SK-N-DZ (cell line): ENCODE measurements at regions not wholly inside any gene's neighbourhood (a gene's known extent, or its start where the extent isn't known, plus 50 kb on each side); places are given as distances from the start of the nearest gene placed in this dataset.

ENCODE experiments used
- DNase-seq: peaks from one replicate; pipeline ENCODE4 v3.0.0-alpha.2; 2015; ENCODE audit warnings: low spot score

GRCh38 chr1:221625026-221625425 lies 116.9 kb downstream of the DUSP10 start:
- DNase-seq, result no peak

GRCh38 chr1:221626041-221626440 lies 115.8 kb downstream of the DUSP10 start:
- no peak for DNase-seq

GRCh38 chr1:221630236-221630635 lies 111.7 kb downstream of the DUSP10 start:
- no peak for DNase-seq

GRCh38 chr1:221631556-221631955 lies 110.3 kb downstream of the DUSP10 start:
- no peak for DNase-seq

GRCh38 chr1:221632072-221632471 lies 109.8 kb downstream of the DUSP10 start:
- peak; percentile 62 for DNase-seq

GRCh38 chr1:221633841-221634409 lies 108.0 kb downstream of the DUSP10 start:
- DNase-seq, result no peak

- DNase-seq, result no peak
Observed at GRCh38 chr1:221634606-221635005, 107.3 kb downstream of the DUSP10 start.

- DNase-seq, result no peak
Observed at GRCh38 chr1:221635305-221635704, 106.6 kb downstream of the DUSP10 start.

GRCh38 chr1:221636096-221636495 lies 105.8 kb downstream of the DUSP10 start:
- no peak for DNase-seq

GRCh38 chr1:221636967-221637366 lies 104.9 kb downstream of the DUSP10 start:
- no peak for DNase-seq

GRCh38 chr1:221637641-221638041 lies 104.2 kb downstream of the DUSP10 start:
- DNase-seq, result no peak

GRCh38 chr1:221638595-221638994 lies 103.3 kb downstream of the DUSP10 start:
- no peak for DNase-seq

- DNase-seq, result no peak
Observed at GRCh38 chr1:221641811-221642210, 100.1 kb downstream of the DUSP10 start.

GRCh38 chr1:221643404-221644144 lies 98.3 kb downstream of the DUSP10 start:
- no peak for DNase-seq

- no peak for DNase-seq
Observed at GRCh38 chr1:221644145-221644448, 97.8 kb downstream of the DUSP10 start.

- no peak for DNase-seq
Observed at GRCh38 chr1:221644663-221645258, 97.1 kb downstream of the DUSP10 start.

- no peak for DNase-seq
Observed at GRCh38 chr1:221648201-221648600, 93.7 kb downstream of the DUSP10 start.
